WTC11 (cell line): ENCODE measurements at regions not wholly inside any gene's neighbourhood (a gene's known extent, or its start where the extent isn't known, plus 50 kb on each side); places are given as distances from the start of the nearest gene placed in this dataset.

Source experiments
- ATAC-seq: fragments of 200-7000 bp; cut with Tn5 transposase; 2 replicates; pipeline ENCODE4 v1.10.0; 2021; ENCODE audit warnings: mild to moderate bottlenecking, moderate library complexity
- CTCF ChIA-PET: fragments of 300-600 bp; sonication (Branson Sonifier 250); formaldehyde crosslinking; loops from one replicate; lab custom pipeline; 2021; ENCODE audit warnings: antibody characterized with exemption; lab: Charles Lee
- POLR2A ChIA-PET: fragments of 350-600 bp; sonication (Branson Sonifier 250); formaldehyde crosslinking; loops from one replicate; lab custom pipeline; 2021; ENCODE audit warnings: antibody characterized with exemption; lab: Charles Lee
- DNase-seq: peaks from one replicate; pipeline ENCODE4 v3.0.0; 2021; ENCODE audit warnings: low spot score
- H3K27ac Mint-ChIP-seq: 2 replicates; pipeline ENCODE4 v1.8.0; 2021; ENCODE audit warnings: mixed read lengths
- H3K27me3 Mint-ChIP-seq: 2 replicates; pipeline ENCODE4 v1.8.0; 2021; ENCODE audit warnings: low read depth, mild to moderate bottlenecking, moderate library complexity, mixed read lengths
- H3K36me3 Mint-ChIP-seq: 2 replicates; pipeline ENCODE4 v1.8.0; 2021; ENCODE audit warnings: mixed read lengths
- H3K4me1 Mint-ChIP-seq: 2 replicates; pipeline ENCODE4 v1.8.0; 2022; ENCODE audit warnings: mixed read lengths
- H3K4me3 Mint-ChIP-seq: 2 replicates; pipeline ENCODE4 v1.8.0; 2021; ENCODE audit warnings: mild to moderate bottlenecking, moderate library complexity, mixed read lengths
- H3K9me3 Mint-ChIP-seq: 2 replicates; pipeline ENCODE4 v1.8.0; 2021; ENCODE audit warnings: mixed read lengths
- CREB1 ChIP-seq: sonication (generic); formaldehyde crosslinking; IDR thresholded peaks from 2 replicates; pipeline ENCODE4 v1.8.0; 2023; ENCODE audit warnings: mild to moderate bottlenecking, missing genetic modification reagents
- CREM ChIP-seq: sonication (generic); formaldehyde crosslinking; IDR thresholded peaks from 2 replicates; pipeline ENCODE4 v1.8.1; 2022; ENCODE audit warnings: mild to moderate bottlenecking, missing genetic modification reagents, moderate library complexity
- E2F1 ChIP-seq: sonication (generic); formaldehyde crosslinking; IDR thresholded peaks from 2 replicates; pipeline ENCODE4 v1.8.0; 2022; ENCODE audit warnings: mild to moderate bottlenecking, missing genetic modification reagents
- ERG ChIP-seq: fragments of 250-450 bp; sonication (Bioruptor Pico); IDR thresholded peaks from 2 replicates; pipeline ENCODE4 v1.8.0; 2021; ENCODE audit warnings: mild to moderate bottlenecking
- FOXJ3 ChIP-seq: sonication (generic); formaldehyde crosslinking; IDR thresholded peaks from 2 replicates; pipeline ENCODE4 v1.9.0; 2021; ENCODE audit warnings: missing genetic modification reagents, mild to moderate bottlenecking, borderline replicate concordance
- GABPB1 ChIP-seq: sonication (generic); formaldehyde crosslinking; IDR thresholded peaks from 2 replicates; pipeline ENCODE4 v1.8.1; 2023; ENCODE audit warnings: mild to moderate bottlenecking, missing genetic modification reagents
- IRF2 ChIP-seq: sonication (generic); formaldehyde crosslinking; IDR thresholded peaks from 2 replicates; pipeline ENCODE4 v1.8.0; 2022; ENCODE audit warnings: low read depth, missing genetic modification reagents, borderline replicate concordance
- MXD4 ChIP-seq: fragments of 250-450 bp; sonication (Bioruptor Pico); IDR thresholded peaks from 2 replicates; pipeline ENCODE4 v1.8.0; 2021; ENCODE audit warnings: mild to moderate bottlenecking, moderate library complexity, borderline replicate concordance
- NFE2L1 ChIP-seq: sonication (generic); formaldehyde crosslinking; IDR thresholded peaks from 2 replicates; pipeline ENCODE4 v1.8.1; 2023; ENCODE audit warnings: missing genetic modification reagents
- NR1H2 ChIP-seq: sonication (generic); formaldehyde crosslinking; IDR thresholded peaks from 2 replicates; pipeline ENCODE4 v1.9.0; 2021; ENCODE audit warnings: mild to moderate bottlenecking, moderate library complexity, missing genetic modification reagents
- OVOL2 ChIP-seq: fragments of 250-450 bp; sonication (Bioruptor Pico); IDR thresholded peaks from 2 replicates; pipeline ENCODE4 v1.9.0; 2021; ENCODE audit warnings: mild to moderate bottlenecking, borderline replicate concordance
- PREB ChIP-seq: sonication (generic); formaldehyde crosslinking; IDR thresholded peaks from 2 replicates; pipeline ENCODE4 v1.8.1; 2022; ENCODE audit warnings: mild to moderate bottlenecking, missing genetic modification reagents, moderate library complexity, borderline replicate concordance
- RORB ChIP-seq: fragments of 250-450 bp; sonication (Bioruptor Pico); IDR thresholded peaks from 2 replicates; pipeline ENCODE4 v1.9.0; 2021; ENCODE audit warnings: mild to moderate bottlenecking
- SP1 ChIP-seq: sonication (generic); formaldehyde crosslinking; conservative IDR thresholded peaks from 2 replicates; pipeline ENCODE4 v1.8.1; 2022; ENCODE audit warnings: missing genetic modification reagents
- TCF7 ChIP-seq: sonication (generic); formaldehyde crosslinking; IDR thresholded peaks from 2 replicates; pipeline ENCODE4 v1.8.0; 2022; ENCODE audit warnings: mild to moderate bottlenecking, low read depth, missing genetic modification reagents, moderate library complexity
- TEAD1 ChIP-seq: sonication (generic); formaldehyde crosslinking; IDR thresholded peaks from 2 replicates; pipeline ENCODE4 v1.8.0; 2022; ENCODE audit warnings: mild to moderate bottlenecking, missing genetic modification reagents
- USF1 ChIP-seq: sonication (generic); formaldehyde crosslinking; IDR thresholded peaks from 2 replicates; pipeline ENCODE4 v1.8.0; 2022; ENCODE audit warnings: mild to moderate bottlenecking, missing genetic modification reagents
- ZBTB43 ChIP-seq: sonication (generic); formaldehyde crosslinking; IDR thresholded peaks from 2 replicates; pipeline ENCODE4 v1.8.1; 2023; ENCODE audit warnings: mild to moderate bottlenecking, missing genetic modification reagents
- ZNF263 ChIP-seq: sonication (generic); formaldehyde crosslinking; IDR thresholded peaks from 2 replicates; pipeline ENCODE4 v1.8.1; 2022; ENCODE audit warnings: low read depth, mild to moderate bottlenecking, moderate library complexity, missing genetic modification reagents
- ZNF396 ChIP-seq: fragments of 250-450 bp; sonication (Bioruptor Pico); IDR thresholded peaks from 2 replicates; pipeline ENCODE4 v1.8.0; 2021; ENCODE audit warnings: mild to moderate bottlenecking, moderate library complexity, borderline replicate concordance
- TF ChIP-seq, protein P1 (sequence below): sonication (generic); formaldehyde crosslinking; IDR thresholded peaks from 2 replicates; pipeline ENCODE4 v1.8.1; 2023; ENCODE audit warnings: mild to moderate bottlenecking, missing genetic modification reagents

GRCh38 chr6:148678682-148679081 is 68.1 kb upstream of the UST start:
- DNase-seq (no peak), ATAC-seq (no peak)
- ChIA-PET CTCF (no interaction called here), POLR2A (no interaction called here)
- H3K9me3 Mint-ChIP-seq, result peaks cover 38% of the 10 kb centered on the region
- H3K27ac Mint-ChIP-seq, result no peak overlapping the region
- peaks cover 7% of the 10 kb centered on the region; the same call in 1 of the 2 replicates for H3K36me3 Mint-ChIP-seq
- TF ChIP-seq CREB1 (CRISPR knock-in tag) (no peak), ZNF263 (no peak), NR1H2 (CRISPR knock-in tag) (no peak), FOXJ3 (CRISPR knock-in tag) (no peak), USF1 (CRISPR knock-in tag) (no peak), ERG (no peak), NFE2L1 (no peak)
- no peaks in the 10 kb centered on the region; the same call in 1 of the 2 replicates for H3K27me3 Mint-ChIP-seq
- H3K4me1 Mint-ChIP-seq, result no peaks in the 10 kb centered on the region
- H3K4me3 Mint-ChIP-seq, result no peak overlapping the region

DNA sequence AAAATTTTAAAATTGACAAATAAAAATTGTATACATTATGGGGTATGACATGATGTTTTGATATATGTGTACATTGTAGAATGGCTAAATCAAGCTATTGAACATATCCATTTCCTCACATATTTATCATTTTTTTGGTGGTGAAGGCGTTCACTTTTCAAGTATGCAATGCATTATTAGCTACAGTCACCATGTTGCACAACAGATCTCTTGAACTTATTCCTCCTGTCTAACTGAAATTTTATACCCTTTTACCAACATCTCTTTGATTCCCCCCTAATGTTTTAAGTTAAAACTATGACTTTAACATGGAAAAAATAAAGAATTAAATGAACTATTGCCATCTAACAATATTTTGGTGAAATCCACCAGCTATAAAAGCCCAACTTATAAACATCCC is 65.2 kb upstream of the UST start:
- ChIA-PET CTCF (interaction anchor here (2.0 kb wide), 1 partner anchor 104 kb away, joined by 6 read pairs; no protein-coding TSS in a partner anchor), POLR2A (no interaction called here)
- TF ChIP-seq PREB (CRISPR knock-in tag), result no peak
- TF ChIP-seq IRF2 (CRISPR knock-in tag), result no peak
- TF ChIP-seq, protein P1, sequence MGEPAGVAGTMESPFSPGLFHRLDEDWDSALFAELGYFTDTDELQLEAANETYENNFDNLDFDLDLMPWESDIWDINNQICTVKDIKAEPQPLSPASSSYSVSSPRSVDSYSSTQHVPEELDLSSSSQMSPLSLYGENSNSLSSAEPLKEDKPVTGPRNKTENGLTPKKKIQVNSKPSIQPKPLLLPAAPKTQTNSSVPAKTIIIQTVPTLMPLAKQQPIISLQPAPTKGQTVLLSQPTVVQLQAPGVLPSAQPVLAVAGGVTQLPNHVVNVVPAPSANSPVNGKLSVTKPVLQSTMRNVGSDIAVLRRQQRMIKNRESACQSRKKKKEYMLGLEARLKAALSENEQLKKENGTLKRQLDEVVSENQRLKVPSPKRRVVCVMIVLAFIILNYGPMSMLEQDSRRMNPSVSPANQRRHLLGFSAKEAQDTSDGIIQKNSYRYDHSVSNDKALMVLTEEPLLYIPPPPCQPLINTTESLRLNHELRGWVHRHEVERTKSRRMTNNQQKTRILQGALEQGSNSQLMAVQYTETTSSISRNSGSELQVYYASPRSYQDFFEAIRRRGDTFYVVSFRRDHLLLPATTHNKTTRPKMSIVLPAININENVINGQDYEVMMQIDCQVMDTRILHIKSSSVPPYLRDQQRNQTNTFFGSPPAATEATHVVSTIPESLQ (CRISPR knock-in tag), result no peak
- no peak for TF ChIP-seq SP1
- no peak for TF ChIP-seq ZBTB43 (CRISPR knock-in tag)
- TF ChIP-seq RORB (CRISPR knock-in tag), result no peak
- TF ChIP-seq TEAD1 (CRISPR knock-in tag), result no peak
- TF ChIP-seq ZNF263, result no peak
- TF ChIP-seq TCF7 (CRISPR knock-in tag), result no peak
- no peak for TF ChIP-seq GABPB1
- no peak for TF ChIP-seq CREM
- TF ChIP-seq OVOL2 (CRISPR knock-in tag), result no peak
- no peak for TF ChIP-seq ZNF396 (CRISPR knock-in tag)
- TF ChIP-seq E2F1, result no peak
- TF ChIP-seq MXD4 (CRISPR knock-in tag), result no peak
- Mint-ChIP-seq H3K9me3 (peaks cover 28% of the 10 kb centered on the region), H3K36me3 (peaks cover 7% of the 10 kb centered on the region; the same call in 1 of the 2 replicates), H3K27me3 (no peaks in the 10 kb centered on the region), H3K4me3 (no peak overlapping the region), H3K4me1 (no peaks in the 10 kb centered on the region), H3K27ac (no peak overlapping the region)
- ATAC-seq (no peak), DNase-seq (no peak)
